Keratinocyte (primary cell): ENCODE measurements at regions not wholly inside any gene's neighbourhood (a gene's known extent, or its start where the extent isn't known, plus 50 kb on each side); places are given as distances from the start of the nearest gene placed in this dataset.

Experiments used
- DNase-seq: peaks from one replicate; pipeline ENCODE4 v3.0.0-alpha.2; 2011; ENCODE audit warnings: low read depth, missing footprints, low spot score
- FAIRE-seq: peaks from 2 replicates; lab custom pipeline; 2011; peaks lifted over from hg19 to GRCh38; lab: Jason Lieb, UNC
- H2AFZ ChIP-seq: 2 replicates; pipeline ENCODE4 v1.6.0; 2012; ENCODE audit warnings: low read length, control low read depth, inconsistent platforms; ENCODE audit not compliant: control insufficient read depth
- H3K27ac ChIP-seq: 2 replicates; pipeline ENCODE4 v1.5.1; 2011; ENCODE audit warnings: low read length; ENCODE audit not compliant: control insufficient read depth, insufficient read depth
- H3K27me3 ChIP-seq: 3 replicates; pipeline ENCODE4 v1.6.0; 2011; ENCODE audit warnings: low read length; ENCODE audit not compliant: control insufficient read depth, insufficient read depth; ENCODE audit errors: extremely low read depth
- H3K36me3 ChIP-seq, 2 experiments: 2 replicates in 1 of 2; 3 replicates in 1 of 2; pipeline ENCODE4 v1.5.1; 2011; ENCODE audit warnings: low read length in 2 of 2, mild to moderate bottlenecking in 1 of 2; ENCODE audit not compliant: control insufficient read depth in 2 of 2, insufficient read depth in 2 of 2; ENCODE audit errors: extremely low read depth in 1 of 2
- H3K4me1 ChIP-seq: 3 replicates; pipeline ENCODE4 v1.5.1; 2011; ENCODE audit warnings: low read length; ENCODE audit not compliant: control insufficient read depth, insufficient read depth; ENCODE audit errors: extremely low read depth
- H3K4me2 ChIP-seq: 3 replicates; pipeline ENCODE4 v1.6.0; 2011; ENCODE audit warnings: low read depth, low read length; ENCODE audit not compliant: control insufficient read depth, insufficient read depth; ENCODE audit errors: extremely low read depth
- H3K4me3 ChIP-seq, 3 experiments: fragments of 200-600 bp in 1 of 3; sonication (generic) in 1 of 3; 2 replicates in 2 of 3; 3 replicates in 1 of 3; pipeline ENCODE4 v1.5.1; 2011 to 2016; ENCODE audit warnings: low read length in 3 of 3, mild to moderate bottlenecking in 3 of 3, control low read depth in 2 of 3, inconsistent platforms in 1 of 3, low read depth in 1 of 3, mixed read lengths in 1 of 3, mixed run types in 1 of 3, moderate library complexity in 1 of 3; ENCODE audit not compliant: control insufficient read depth in 2 of 3, insufficient read depth in 2 of 3; ENCODE audit errors: extremely low read depth in 1 of 3
- H3K79me2 ChIP-seq: 2 replicates; pipeline ENCODE4 v1.6.0; 2012; ENCODE audit warnings: low read length; ENCODE audit not compliant: control insufficient read depth, insufficient read depth
- H3K9ac ChIP-seq: 3 replicates; pipeline ENCODE4 v1.6.0; 2011; ENCODE audit warnings: low read length; ENCODE audit not compliant: control insufficient read depth, insufficient read depth; ENCODE audit errors: extremely low read depth
- H3K9me1 ChIP-seq: 3 replicates; pipeline ENCODE4 v1.6.0; 2011; ENCODE audit warnings: low read length; ENCODE audit not compliant: control insufficient read depth, insufficient read depth; ENCODE audit errors: extremely low read depth
- H3K9me3 ChIP-seq: 2 replicates; pipeline ENCODE4 v1.5.1; 2012; ENCODE audit warnings: low read depth, low read length; ENCODE audit not compliant: control insufficient read depth
- H4K20me1 ChIP-seq: 3 replicates; pipeline ENCODE4 v1.6.0; 2011; ENCODE audit warnings: low read length; ENCODE audit not compliant: control insufficient read depth, insufficient read depth; ENCODE audit errors: extremely low read depth
- EZH2 ChIP-seq: IDR thresholded peaks from one replicate; pipeline ENCODE4 v1.6.1; 2012; ENCODE audit warnings: inconsistent platforms, mild to moderate bottlenecking, low read length, moderate library complexity
- dilution Hi-C: fragments of 300-500 bp; cut with MboI; formaldehyde crosslinking; loops from one replicate; pipeline ENCODE4 v1.7.0; 2020; ENCODE audit warnings: low sequenced_read_pairs; ENCODE audit not compliant: extremely low pct_ligation_motif_present
- TF ChIP-seq, protein P1 (sequence below), 3 experiments: IDR thresholded peaks in 1 of 3; conservative IDR thresholded peaks in 1 of 3; optimal IDR thresholded peaks in 1 of 3; 2 replicates in 2 of 3; 3 replicates in 1 of 3; pipeline versions ENCODE3 to v1.5.1; 2011; ENCODE audit warnings: low read length in 3 of 3, mild to moderate bottlenecking in 3 of 3, moderate library complexity in 2 of 3, control low read depth in 1 of 3, inconsistent platforms in 1 of 3; ENCODE audit not compliant: insufficient read depth in 2 of 3; ENCODE audit errors: extremely low read depth in 1 of 3

DNA sequence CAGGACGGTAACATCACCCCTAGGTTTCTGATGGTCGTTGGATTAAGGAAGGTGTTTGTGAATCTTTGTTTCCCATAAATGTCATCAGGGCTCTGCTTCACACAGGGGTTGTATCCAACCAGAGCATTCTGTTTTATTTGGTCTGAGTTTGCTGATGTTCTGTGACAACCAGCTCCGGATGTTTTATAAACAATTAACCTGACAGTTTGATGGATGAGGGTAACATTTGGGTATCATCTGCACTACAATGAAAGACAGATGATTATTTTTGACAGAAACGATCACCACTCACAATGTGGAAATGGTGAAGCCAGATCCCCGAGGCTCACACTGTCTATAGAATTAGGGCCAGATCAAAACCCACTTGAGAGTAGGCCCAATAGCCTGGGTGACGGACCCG lies 107.1 kb downstream of the CDC42EP3 start:
- Histone ChIP-seq H4K20me1 (no peaks in the 10 kb centered on the region), H3K9ac (no peak overlapping the region), H3K27me3 (no peaks in the 10 kb centered on the region), H3K9me3 (no peaks in the 10 kb centered on the region), H3K4me1 (peaks cover 22% of the 10 kb centered on the region), H2AFZ (no peak overlapping the region), H3K4me3 (no peak overlapping the region), H3K36me3 (no peaks in the 10 kb centered on the region), H3K9me1 (no peaks in the 10 kb centered on the region), H3K27ac (no peak overlapping the region), H3K4me2 (no peak overlapping the region), H3K79me2 (no peaks in the 10 kb centered on the region)
- DNase-seq (no peak), FAIRE-seq (no peak)
- dilution Hi-C loops, result no loop called here
- no peak for TF ChIP-seq EZH2
- TF ChIP-seq, protein P1, sequence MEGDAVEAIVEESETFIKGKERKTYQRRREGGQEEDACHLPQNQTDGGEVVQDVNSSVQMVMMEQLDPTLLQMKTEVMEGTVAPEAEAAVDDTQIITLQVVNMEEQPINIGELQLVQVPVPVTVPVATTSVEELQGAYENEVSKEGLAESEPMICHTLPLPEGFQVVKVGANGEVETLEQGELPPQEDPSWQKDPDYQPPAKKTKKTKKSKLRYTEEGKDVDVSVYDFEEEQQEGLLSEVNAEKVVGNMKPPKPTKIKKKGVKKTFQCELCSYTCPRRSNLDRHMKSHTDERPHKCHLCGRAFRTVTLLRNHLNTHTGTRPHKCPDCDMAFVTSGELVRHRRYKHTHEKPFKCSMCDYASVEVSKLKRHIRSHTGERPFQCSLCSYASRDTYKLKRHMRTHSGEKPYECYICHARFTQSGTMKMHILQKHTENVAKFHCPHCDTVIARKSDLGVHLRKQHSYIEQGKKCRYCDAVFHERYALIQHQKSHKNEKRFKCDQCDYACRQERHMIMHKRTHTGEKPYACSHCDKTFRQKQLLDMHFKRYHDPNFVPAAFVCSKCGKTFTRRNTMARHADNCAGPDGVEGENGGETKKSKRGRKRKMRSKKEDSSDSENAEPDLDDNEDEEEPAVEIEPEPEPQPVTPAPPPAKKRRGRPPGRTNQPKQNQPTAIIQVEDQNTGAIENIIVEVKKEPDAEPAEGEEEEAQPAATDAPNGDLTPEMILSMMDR (optimal IDR thresholded peaks at IDR 0.05 in 1 of 3, IDR thresholded peaks at IDR 0.05 in 1 of 3, conservative IDR thresholded peaks at IDR 0.05 in 1 of 3; ENCODE audit: extremely low read depth in 1 of 3, insufficient read depth in 2 of 3, low read length in 3 of 3), result no peak

DNA sequence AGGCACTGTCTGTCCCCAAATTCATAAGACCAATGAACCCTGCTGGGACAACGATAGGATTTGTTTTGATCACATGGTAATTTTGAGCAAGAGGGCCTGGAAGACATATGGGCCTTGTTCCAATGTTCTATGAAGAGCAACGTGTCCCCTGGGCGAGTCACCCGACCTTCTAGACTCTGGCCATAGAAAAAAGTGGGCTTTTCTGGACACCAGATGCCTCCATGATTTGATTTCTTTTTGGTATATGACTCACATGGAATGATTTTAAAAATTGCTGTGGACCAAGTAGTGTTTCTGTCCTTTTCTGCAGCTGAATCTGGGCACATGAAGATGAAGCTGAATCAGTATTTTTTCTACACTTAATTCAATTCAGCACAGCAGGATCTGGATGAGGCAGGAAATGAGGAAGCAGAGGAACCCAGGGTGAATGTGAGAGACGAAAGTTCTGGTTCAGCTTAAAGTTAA lies 104.9 kb downstream of the CDC42EP3 start:
- H3K4me2 ChIP-seq, result no peak overlapping the region
- H4K20me1 ChIP-seq, result no peaks in the 10 kb centered on the region
- dilution Hi-C loops, result no loop called here
- no peak overlapping the region for H2AFZ ChIP-seq
- DNase-seq (no peak), FAIRE-seq (no peak)
- no peaks in the 10 kb centered on the region for H3K79me2 ChIP-seq
- H3K4me3 ChIP-seq, result no peak overlapping the region
- H3K4me1 ChIP-seq, result peaks cover 17% of the 10 kb centered on the region
- H3K27me3 ChIP-seq, result no peaks in the 10 kb centered on the region
- no peak overlapping the region for H3K9ac ChIP-seq
- no peaks in the 10 kb centered on the region for H3K36me3 ChIP-seq
- H3K9me3 ChIP-seq, result no peaks in the 10 kb centered on the region
- no peak overlapping the region for H3K27ac ChIP-seq
- no peaks in the 10 kb centered on the region for H3K9me1 ChIP-seq
- TF ChIP-seq EZH2, result no peak
- TF ChIP-seq, protein P1 (optimal IDR thresholded peaks at IDR 0.05 in 1 of 3, IDR thresholded peaks at IDR 0.05 in 1 of 3, conservative IDR thresholded peaks at IDR 0.05 in 1 of 3; ENCODE audit: extremely low read depth in 1 of 3, insufficient read depth in 2 of 3, low read length in 3 of 3), result no peak
